ENCODE measurements at regions not wholly inside any gene's neighbourhood (a gene's known extent, or its start where the extent isn't known, plus 50 kb on each side); places are given as distances from the start of the nearest gene placed in this dataset.

- no peak for TF ChIP-seq ZNF20 (CRISPR knock-in tag; IDR thresholded peaks at IDR 0.05)
- no peak for TF ChIP-seq ATF7-NPFF (CRISPR knock-in tag; IDR thresholded peaks at IDR 0.05; ENCODE audit: low read depth)
- TF ChIP-seq MED8 (CRISPR knock-in tag; IDR thresholded peaks at IDR 0.05; ENCODE audit: insufficient replicate concordance) = no peak
- TF ChIP-seq CEBPG (CRISPR knock-in tag; IDR thresholded peaks at IDR 0.05) = no peak
- no peak for TF ChIP-seq CSRNP2 (CRISPR knock-in tag; conservative IDR thresholded peaks at IDR 0.05; ENCODE audit: low read depth)
- TF ChIP-seq, protein P1, sequence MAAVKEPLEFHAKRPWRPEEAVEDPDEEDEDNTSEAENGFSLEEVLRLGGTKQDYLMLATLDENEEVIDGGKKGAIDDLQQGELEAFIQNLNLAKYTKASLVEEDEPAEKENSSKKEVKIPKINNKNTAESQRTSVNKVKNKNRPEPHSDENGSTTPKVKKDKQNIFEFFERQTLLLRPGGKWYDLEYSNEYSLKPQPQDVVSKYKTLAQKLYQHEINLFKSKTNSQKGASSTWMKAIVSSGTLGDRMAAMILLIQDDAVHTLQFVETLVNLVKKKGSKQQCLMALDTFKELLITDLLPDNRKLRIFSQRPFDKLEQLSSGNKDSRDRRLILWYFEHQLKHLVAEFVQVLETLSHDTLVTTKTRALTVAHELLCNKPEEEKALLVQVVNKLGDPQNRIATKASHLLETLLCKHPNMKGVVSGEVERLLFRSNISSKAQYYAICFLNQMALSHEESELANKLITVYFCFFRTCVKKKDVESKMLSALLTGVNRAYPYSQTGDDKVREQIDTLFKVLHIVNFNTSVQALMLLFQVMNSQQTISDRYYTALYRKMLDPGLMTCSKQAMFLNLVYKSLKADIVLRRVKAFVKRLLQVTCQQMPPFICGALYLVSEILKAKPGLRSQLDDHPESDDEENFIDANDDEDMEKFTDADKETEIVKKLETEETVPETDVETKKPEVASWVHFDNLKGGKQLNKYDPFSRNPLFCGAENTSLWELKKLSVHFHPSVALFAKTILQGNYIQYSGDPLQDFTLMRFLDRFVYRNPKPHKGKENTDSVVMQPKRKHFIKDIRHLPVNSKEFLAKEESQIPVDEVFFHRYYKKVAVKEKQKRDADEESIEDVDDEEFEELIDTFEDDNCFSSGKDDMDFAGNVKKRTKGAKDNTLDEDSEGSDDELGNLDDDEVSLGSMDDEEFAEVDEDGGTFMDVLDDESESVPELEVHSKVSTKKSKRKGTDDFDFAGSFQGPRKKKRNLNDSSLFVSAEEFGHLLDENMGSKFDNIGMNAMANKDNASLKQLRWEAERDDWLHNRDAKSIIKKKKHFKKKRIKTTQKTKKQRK (IDR thresholded peaks at IDR 0.05; ENCODE audit: low read length) = no peak
- no peak for TF ChIP-seq ZNF589 (CRISPR knock-in tag; conservative IDR thresholded peaks at IDR 0.05)
Measured at GRCh38 chr14:97524589-97525319, 727.6 kb downstream of the VRK1 start (continued).

DNA sequence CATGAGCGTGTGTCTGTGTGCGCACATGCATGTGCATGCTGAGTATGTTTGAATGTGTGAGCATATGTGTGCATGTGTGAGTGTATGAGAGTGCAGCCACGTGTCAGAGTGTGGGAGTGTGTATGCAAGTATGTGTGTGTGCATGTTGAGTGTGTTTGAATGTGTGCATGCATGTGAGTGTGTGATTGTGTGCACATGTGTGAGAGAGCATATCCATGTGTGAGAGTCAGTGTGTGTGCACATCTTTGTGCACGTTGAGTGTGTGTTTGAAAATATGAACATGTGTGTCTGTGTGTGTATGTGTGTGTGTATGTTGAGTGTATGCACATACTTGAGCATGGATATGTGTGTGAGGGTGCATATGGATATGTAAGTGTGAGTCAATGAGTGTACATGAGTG lies 730.8 kb downstream of the VRK1 start:
- POLR2A ChIA-PET = no interaction called here
- no peak overlapping the region for H3K27ac ChIP-seq (ENCODE audit: extremely low read length, insufficient read depth, low read length)
- in situ Hi-C loops (cut with HindIII; ENCODE audit: extremely low pct_ligation_motif_present, low pct_unique_long_range_greater_than_20kb) (no loop called here), intact Hi-C loops (cut with micrococcal nuclease; ENCODE audit: unreplicated experiment) (no loop called here)
- no peaks in the 10 kb centered on the region for H3K36me3 ChIP-seq (replicated peaks in 1 of 2; ENCODE audit: control insufficient read depth in 1 of 2, insufficient read depth in 2 of 2, low read length in 2 of 2)
- BruUV-seq (replicated peaks) = no TSS peak
- no peaks in the 10 kb centered on the region for H4K20me1 ChIP-seq (ENCODE audit: insufficient read depth, low read length)
- CTCF ChIA-PET (ENCODE audit: low intra/inter-chr PET ratio, low total read pairs) = no interaction called here
- H3K4me2 ChIP-seq (ENCODE audit: low read depth, low read length) = no peak overlapping the region
- no peaks in the 10 kb centered on the region for H3K27me3 ChIP-seq (ENCODE audit: control insufficient read depth in 1 of 2, insufficient read depth in 2 of 2, low read length in 2 of 2)
- DNase-seq (ENCODE audit: low spot score) = no peak
- no peak for ATAC-seq
- no peak overlapping the region for H3K9ac ChIP-seq (ENCODE audit: insufficient read depth, low read depth, low read length)
- no peaks in the 10 kb centered on the region for H3K79me2 ChIP-seq (ENCODE audit: insufficient read depth, low read length)
- H2AFZ ChIP-seq (ENCODE audit: low read length) = no peak overlapping the region
- 22% methylated on average over 4 of the region's 4 CpGs for WGBS (ENCODE audit: low lambda C conversion rate)
- no peak for FAIRE-seq
- H3K4me1 ChIP-seq (ENCODE audit: insufficient read depth, low read length) = no peaks in the 10 kb centered on the region
- H3K9me3 ChIP-seq (ENCODE audit: low read length) = peaks cover 83% of the 10 kb centered on the region
- H3K4me3 ChIP-seq (replicated peaks in 1 of 3; ENCODE audit: insufficient read depth in 1 of 3, low read depth in 2 of 3, low read length in 3 of 3) = no peak overlapping the region
- no peak for TF ChIP-seq ZNF337 (CRISPR knock-in tag; IDR thresholded peaks at IDR 0.05; ENCODE audit: borderline replicate concordance, low read depth)
- no peak for TF ChIP-seq ZNF720 (CRISPR knock-in tag; IDR thresholded peaks at IDR 0.05)
- TF ChIP-seq, protein P2, sequence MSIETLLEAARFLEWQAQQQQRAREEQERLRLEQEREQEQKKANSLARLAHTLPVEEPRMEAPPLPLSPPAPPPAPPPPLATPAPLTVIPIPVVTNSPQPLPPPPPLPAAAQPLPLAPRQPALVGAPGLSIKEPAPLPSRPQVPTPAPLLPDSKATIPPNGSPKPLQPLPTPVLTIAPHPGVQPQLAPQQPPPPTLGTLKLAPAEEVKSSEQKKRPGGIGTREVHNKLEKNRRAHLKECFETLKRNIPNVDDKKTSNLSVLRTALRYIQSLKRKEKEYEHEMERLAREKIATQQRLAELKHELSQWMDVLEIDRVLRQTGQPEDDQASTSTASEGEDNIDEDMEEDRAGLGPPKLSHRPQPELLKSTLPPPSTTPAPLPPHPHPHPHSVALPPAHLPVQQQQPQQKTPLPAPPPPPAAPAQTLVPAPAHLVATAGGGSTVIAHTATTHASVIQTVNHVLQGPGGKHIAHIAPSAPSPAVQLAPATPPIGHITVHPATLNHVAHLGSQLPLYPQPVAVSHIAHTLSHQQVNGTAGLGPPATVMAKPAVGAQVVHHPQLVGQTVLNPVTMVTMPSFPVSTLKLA (IDR thresholded peaks at IDR 0.05) = peak; percentile 97
- TF ChIP-seq ZNF282 (IDR thresholded peaks at IDR 0.05; ENCODE audit: partially characterized antibody) = peak; percentile 42
- no peak for TF ChIP-seq SYNCRIP (IDR thresholded peaks at IDR 0.05; ENCODE audit: insufficient read depth, low read depth, low read length)
- TF ChIP-seq NFE2L1 (CRISPR knock-in tag; IDR thresholded peaks at IDR 0.05; ENCODE audit: borderline replicate concordance) = no peak
- TF ChIP-seq RAD21 (CRISPR knock-in tag; IDR thresholded peaks at IDR 0.05) = no peak
- TF ChIP-seq SOX6 (IDR thresholded peaks at IDR 0.05) = peak; percentile 83; the same call in 1 of the 2 replicates
- TF ChIP-seq SOX6 (CRISPR knock-in tag; IDR thresholded peaks at IDR 0.05) = no peak
- TF ChIP-seq ZNF747 (CRISPR knock-in tag; IDR thresholded peaks at IDR 0.05; ENCODE audit: borderline replicate concordance) = no peak
- no peak for TF ChIP-seq KAT8 (CRISPR knock-in tag; IDR thresholded peaks at IDR 0.05)
- TF ChIP-seq ZNF788 (CRISPR knock-in tag; IDR thresholded peaks at IDR 0.05; ENCODE audit: borderline replicate concordance) = no peak

All from HepG2 (cell line).